Stomach (tissue), 4 donors: ENCODE measurements at regions not wholly inside any gene's neighbourhood (a gene's known extent, or its start where the extent isn't known, plus 50 kb on each side); places are given as distances from the start of the nearest gene placed in this dataset.

Experiments
- CTCF ChIP-seq, 7 experiments: fragments of 450-650 bp in 4 of 7; fragments of 200-600 bp in 3 of 7; sonication (generic) in 3 of 7; IDR thresholded peaks; one replicate each; pipeline ENCODE4 v1.5.1; 2016 to 2019; ENCODE audit warnings: antibody characterized with exemption in 7 of 7, control low read depth in 2 of 7, mild to moderate bottlenecking in 1 of 7
- POLR2A ChIP-seq, 4 donors: fragments of 450-650 bp; IDR thresholded peaks; one replicate each; pipeline ENCODE4 v1.6.1; 2016; ENCODE audit warnings: antibody characterized with exemption in 4 of 4, control low read depth in 2 of 4, mild to moderate bottlenecking in 1 of 4, moderate library complexity in 1 of 4
- POLR2AphosphoS5 ChIP-seq, 3 donors: sonication (generic); formaldehyde crosslinking; IDR thresholded peaks; one replicate each; pipeline ENCODE4 v1.6.1; 2016; ENCODE audit warnings: antibody characterized with exemption in 3 of 3

GRCh38 chr5:8134609-8135008 is 265.7 kb downstream of the MTRR start:
- TF ChIP-seq CTCF (IDR thresholded peaks at IDR 0.05): no peak
- no peak for TF ChIP-seq POLR2A (IDR thresholded peaks at IDR 0.05)
- no peak for TF ChIP-seq POLR2AphosphoS5 (IDR thresholded peaks at IDR 0.05)
